HG03378 (cell line): ENCODE measurements at regions not wholly inside any gene's neighbourhood (a gene's known extent, or its start where the extent isn't known, plus 50 kb on each side); places are given as distances from the start of the nearest gene placed in this dataset.
"Not testable (repeated sequence)": the region's sequence is repeated elsewhere in the genome, so short reads cannot be mapped to it uniquely, and the experiment has no call there.

Source experiments
- ATAC-seq: cut with Tn5 transposase; IDR thresholded peaks from one replicate; pipeline ENCODE4 v1.9.1; 2021; ENCODE audit warnings: mild to moderate bottlenecking, moderate library complexity; ENCODE audit not compliant: unreplicated experiment

DNA sequence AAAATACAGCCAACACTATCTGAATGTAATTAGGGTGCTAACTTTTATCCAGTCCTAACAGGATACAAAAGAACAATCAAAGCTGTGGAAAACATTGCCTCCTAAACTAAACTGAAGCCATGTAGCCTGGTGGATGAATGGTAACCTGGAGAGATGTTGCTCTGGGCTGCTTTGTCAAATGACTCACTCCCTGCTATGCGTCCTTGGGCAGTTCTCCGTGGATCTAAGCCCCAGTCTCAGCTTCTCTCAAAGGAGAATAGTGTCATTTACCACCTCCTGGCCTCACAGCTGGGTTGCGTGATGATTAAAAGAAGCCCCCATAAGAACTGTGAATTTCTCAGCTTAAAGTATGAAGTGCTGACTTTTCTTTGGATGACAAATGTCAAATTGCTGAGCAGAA, 203.7 kb downstream of the ICOS start:
- no peak for ATAC-seq

DNA sequence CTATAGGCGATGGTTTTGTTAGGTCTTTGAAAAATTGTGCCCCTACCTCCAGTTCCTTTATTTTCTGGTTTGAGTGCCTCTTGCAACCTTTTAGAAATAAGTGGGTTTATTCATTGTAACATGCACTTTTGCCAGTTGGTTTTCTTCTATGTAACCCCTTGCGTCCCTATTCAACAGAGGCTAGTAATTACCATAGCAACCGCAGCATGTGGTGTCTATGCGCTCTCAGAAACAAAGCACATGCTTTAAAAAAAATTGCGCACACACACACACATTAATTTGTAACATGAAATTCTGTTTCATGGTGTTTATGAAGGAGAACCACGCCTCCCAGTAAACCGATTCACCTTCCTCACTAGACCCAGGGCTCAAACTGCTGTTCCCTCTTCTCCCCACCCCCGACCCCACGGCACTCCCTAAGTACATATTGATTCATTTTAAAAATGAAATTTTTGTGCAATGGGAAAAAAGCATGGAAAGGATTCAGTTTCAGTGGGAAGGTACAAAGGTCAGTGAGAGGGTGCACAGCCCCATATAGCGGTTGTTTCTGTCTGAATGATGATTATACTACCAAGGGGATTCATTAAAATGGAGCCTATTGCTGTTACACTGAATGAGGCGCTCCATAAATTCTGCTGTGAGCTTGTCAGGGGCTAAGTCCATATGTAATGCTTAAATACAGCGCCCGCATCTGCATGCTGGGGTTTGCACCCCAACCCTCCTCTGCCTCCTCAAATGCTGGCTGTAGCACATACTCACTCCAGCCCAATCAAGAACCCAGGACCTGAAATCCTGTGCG, 206.9 kb downstream of the ICOS start:
- no peak for ATAC-seq

DNA sequence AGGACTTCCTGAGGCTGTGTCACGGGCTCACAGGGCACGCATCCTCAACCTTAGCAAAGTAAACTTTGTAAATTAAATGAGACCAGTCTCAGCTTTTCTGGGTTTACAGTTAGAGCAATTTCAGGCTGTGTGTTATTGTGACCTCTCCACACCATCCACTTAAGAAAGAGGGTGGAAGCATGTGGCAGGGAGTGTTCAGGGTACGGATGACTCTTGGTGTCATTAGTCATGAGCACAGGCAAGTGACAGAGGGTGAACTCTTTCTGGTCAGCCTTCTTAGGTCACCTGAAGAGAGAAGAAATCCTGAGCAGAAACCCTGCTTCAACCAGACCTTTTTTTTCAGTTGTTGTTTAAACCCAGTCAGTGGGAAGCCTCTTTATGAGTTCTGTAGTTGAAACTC, 207.9 kb downstream of the ICOS start:
- ATAC-seq, result no peak

GRCh38 chr2:204145263-204145751, 208.7 kb downstream of the ICOS start:
- ATAC-seq, result peak; percentile 99

- no peak for ATAC-seq
Observed at GRCh38 chr2:204145791-204146190, 209.2 kb downstream of the ICOS start.

DNA sequence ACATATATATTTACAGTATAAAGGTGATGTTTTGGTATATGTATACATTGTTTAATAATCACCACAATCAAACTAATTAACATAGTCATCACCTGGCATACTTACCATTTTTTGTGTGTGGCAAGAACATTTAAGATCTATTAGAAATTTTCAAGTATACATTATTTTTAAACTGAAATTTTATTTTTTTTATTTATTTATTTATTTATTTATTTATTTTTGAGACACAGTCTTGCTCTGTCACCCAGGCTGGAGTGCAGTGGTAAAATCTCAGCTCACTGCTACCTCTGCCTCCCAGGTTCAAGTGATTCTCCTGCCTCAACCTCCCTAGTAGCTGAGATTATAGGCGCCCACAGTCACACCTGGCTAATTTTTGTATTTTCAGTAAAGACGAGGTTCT, 210.5 kb downstream of the ICOS start:
- not testable (repeated sequence) for ATAC-seq

DNA sequence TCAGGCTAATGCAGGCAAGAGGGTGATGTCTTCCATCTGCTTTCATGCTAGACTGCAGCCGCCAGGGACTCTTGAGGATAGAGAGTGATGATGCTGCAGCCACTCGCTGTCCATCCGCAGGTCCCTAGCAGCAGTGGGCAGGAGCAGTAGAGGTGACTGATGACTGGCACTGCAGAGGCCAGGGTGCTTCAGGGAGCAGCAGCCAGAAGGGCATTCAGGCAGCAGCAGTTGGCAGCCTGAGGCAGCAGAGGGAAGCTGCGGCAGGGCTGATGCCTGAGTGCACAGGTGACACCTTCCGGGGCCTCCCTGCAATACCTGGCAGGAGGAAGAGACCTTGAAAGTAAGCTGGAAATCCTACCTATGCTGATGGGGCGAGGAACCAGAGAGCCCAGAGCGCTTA, 214.2 kb downstream of the ICOS start:
- ATAC-seq, result no peak

- ATAC-seq, result no peak
Observed at GRCh38 chr2:204152616-204153015, 216.1 kb downstream of the ICOS start.

DNA sequence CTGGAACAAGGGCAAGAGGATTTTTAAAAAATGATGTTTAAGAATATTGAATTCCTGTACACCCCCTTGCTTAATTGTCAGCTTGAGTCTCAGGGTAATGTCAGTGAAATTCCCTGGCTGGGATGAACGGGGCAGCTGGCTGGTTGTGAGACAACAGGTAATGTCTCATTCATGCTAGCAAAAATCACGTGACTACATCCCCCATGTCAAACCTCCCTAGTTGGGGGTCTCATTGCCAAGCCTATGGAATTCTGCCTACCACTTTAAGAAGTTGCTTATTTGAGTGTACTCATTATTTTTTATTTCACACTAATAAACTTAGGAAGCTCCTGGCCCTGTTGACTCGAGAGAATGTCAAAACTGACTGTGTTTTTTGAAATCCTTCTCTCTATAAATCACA, 218.3 kb downstream of the ICOS start:
- ATAC-seq, result no peak

DNA sequence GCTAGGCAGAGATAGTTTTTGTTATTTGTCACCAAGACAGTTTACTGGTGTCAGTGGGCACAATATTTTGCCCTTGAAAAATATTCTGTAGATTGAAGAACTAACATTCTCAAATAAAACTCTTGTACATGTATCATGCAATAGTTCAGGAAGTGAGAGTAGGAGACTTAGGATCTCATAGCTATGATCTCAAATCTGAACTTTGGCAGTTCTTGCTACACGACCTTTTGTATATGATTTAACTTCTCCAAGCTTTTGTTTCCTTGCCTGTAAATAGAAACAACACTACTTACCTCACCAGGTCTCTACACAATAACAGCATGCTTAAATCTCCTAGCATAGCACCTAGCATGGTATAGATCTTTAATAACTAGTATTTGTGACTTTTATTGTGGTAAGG, 219.9 kb downstream of the ICOS start:
- ATAC-seq, result no peak

DNA sequence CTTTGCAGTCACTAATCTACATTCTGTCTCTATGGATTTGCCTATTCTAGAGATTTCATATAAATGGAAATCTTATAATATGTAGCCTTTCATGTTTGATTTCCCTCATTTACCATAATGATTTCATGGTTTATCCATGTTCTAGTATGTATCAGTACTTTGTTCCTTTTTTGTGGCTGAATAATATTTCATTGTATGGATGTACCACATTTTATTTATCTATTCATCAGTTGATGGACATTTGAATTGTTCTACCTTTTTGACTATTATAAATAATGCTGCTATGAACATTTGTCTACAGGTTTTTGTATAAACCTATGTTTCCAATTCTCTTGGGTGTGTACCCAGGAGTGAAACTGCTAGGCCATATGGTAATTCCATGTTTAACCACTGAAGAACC, 221.1 kb downstream of the ICOS start:
- no peak for ATAC-seq

DNA sequence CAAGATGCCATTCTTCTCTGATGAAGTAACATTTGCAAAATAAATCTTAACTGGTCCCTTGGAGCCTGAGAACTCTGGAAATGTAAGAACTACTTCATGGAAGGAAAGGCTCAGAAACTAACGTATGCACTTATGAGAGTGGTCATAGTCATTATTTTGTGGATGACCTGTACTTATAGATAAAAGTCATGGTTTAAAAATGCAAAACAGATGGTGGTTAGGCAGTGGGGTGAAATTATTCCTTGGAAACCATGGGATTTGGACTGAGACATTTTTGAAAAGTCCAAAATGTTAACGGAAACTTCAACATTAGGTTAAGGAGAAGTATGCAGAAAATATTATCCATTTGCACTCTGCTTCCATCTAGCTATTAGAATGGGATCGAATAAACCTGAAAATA, 223.0 kb downstream of the ICOS start:
- no peak for ATAC-seq

DNA sequence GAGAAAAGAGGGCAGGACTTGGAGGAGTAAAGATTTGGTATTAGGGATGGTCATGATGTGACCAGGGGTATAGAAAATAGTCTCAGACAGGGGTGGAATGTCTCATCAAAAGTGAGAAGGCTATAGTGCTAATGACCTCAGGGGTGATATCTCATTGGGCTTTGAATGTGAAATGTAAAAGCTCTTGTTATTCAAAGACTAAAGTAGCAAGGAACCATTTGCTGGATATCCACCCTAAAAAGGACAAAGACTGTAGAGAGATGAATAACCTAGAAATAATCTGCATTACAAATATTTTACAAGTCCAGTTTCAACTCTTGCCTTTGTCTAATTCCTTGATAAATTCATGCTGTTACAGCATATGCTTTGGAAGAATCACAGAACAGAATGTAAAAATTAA, 224.4 kb downstream of the ICOS start:
- no peak for ATAC-seq

DNA sequence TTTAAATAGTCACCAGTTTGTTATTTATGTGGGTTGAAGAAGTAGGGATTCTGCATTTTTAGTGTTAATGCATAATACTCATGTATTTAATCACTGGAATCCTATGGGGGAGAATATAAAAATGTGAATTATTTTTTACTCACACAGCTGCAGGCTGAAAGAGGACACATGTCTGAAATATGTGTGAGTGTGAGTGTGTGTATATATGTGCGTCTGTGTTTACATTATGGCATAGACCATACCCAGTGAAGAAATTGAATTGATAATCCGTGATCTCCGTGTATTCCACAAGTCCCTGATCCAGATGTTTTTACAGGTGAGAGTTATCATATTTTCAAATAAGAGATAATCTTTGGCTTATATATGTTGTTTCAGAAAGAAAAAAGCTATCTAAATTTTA, 225.3 kb downstream of the ICOS start:
- ATAC-seq, result no peak

DNA sequence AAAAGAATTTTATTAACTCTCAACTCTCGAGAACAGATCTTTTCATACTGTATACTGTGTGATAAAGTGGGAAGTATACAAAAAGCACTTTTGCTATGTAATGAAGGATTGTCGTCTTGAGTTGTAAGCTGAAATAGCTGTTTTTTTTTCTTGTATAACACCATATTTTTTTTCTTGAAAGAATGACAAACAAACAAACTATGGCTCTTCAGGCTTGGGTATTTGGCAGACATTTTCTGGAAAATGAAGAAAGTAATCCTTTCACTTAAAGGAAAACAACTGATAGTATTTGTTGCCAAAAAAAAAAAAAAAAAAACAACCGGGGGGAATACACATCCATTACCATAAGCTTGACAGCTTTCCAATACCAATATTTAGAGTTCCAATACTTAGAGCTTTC, 230.4 kb downstream of the ICOS start:
- no peak for ATAC-seq

DNA sequence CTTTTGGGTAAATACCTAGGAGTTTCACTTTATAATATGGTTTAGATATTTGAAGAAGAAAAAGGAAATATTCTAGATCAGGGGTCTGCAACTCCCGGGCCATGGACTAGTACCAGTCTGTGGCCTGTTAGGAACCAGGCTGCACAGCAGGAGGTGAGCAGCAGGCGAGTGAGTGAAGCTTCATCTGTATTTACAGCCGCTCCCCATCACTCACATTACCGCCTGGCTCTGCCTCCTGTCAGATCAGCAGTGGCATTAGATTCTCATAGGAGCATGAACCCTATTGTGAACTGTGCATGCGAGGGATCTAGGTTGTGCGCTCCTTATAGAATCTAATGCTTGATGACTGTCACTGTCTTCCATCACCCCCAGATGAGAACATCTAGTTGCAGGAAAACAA, 231.1 kb downstream of the ICOS start:
- ATAC-seq, result not testable (repeated sequence)

DNA sequence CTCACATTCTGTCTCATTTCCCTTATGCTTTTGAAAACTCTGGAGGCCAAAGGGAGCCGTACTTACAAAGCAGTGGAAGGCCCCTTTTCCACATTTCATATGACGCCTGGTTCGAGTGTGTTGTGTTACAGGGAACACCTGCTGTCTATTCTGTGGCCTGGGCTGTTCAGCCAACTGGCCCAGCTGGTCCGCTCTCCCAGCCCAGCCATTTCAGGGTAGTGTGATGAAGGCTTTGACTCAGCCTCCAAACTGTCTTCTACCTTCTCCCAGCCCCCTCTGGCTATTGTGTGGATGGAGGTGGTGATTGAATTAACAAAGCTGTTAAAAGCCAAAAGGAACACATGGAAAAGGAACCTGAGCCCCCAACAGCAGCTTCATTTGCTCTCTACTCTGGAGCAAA, 233.8 kb downstream of the ICOS start:
- ATAC-seq, result no peak

DNA sequence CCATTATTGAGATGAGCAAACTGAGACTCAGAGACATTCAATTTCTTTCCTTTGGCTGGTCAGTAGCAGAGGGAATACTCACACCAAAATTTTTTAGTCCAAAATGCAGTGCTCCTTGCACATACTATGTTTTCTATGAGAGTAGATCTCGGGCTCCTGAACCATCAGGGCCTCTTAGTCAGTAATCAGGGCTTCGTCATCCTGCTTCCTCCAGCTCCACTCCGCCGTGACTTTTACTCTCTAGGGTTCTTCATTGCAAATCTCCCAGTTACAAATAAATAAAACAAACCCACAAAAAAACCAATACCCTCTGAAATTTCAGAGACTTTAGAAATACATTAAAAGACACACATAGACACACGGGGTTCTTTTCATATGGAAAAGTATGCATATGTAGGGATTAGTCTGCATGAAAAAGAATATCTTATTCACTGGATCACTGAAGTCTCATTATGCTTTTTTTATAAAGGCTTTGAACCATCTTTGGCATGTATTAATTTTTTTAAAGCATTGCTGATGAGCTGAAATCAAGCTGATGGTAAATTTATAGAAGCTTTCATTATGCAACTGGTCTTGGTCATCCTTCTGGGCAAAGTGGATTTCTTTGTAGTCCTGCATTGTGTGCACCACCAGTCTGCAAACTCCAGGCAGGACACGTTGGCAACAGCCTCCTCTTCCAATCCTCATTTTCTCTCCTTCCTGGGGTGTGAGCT, 235.0 kb downstream of the ICOS start:
- ATAC-seq, result no peak

GRCh38 chr2:204172145-204172600, 235.6 kb downstream of the ICOS start:
- no peak for ATAC-seq

DNA sequence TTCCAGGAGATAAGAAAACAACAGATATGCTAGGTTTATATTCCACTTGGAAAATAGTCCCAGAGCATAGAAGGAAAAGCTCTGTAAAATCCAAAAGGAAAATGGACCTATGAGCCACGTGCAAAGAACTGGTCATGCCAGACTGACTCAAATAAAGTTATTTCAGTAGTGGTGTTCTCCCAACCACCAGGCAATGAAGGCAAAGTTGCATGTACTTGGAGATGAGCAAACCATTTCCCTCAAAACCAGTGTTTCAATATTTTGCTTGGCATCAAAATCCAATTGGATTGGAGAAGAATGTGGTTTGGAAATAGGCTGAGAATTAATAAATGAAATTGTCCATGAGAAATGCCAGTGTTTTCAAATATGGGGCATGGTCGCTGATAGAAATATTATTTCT, 237.5 kb downstream of the ICOS start:
- no peak for ATAC-seq

- ATAC-seq, result no peak
Observed at GRCh38 chr2:204175552-204176271, 239.1 kb downstream of the ICOS start.

DNA sequence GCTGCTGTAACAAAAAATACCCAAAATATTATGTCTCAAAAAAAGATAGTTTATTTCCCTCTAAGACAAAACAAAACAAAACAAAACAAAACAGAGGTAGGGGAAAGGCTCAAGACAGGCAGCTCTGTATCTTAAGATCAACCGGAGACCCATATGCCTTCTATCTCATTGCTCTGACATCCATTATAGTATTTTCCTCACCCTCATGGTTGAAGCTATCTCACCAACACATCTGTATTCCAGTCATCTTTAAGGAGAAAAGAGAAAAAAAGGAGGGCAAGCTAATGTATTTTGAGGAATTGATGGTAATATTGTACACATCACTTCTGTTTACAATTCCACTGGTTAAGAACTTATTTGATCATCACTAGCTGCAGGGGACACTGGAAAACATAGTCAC, 239.7 kb downstream of the ICOS start:
- ATAC-seq, result no peak
